ENCODE measurements at regions not wholly inside any gene's neighbourhood (a gene's known extent, or its start where the extent isn't known, plus 50 kb on each side); places are given as distances from the start of the nearest gene placed in this dataset.

DNA sequence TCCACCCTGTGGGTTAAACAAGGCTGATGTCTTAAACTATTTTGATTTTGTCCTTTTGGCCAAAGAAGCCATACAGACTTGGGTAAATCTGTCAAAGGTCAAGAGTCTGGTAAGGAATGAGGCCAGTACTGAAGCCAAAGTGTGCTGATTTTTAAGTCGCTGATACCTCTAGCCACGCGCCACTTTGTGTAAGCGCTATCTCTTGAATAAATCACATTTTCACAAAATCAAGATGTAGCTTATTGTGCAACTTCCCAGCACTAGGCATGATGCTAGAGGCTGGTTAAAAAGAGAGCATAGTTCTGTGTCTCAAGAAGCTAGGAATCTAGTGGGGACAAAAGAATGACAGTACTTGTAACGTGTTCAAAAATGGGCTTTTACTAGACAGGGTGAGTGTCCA lies 510.6 kb upstream of the RAB6C start:
- TF ChIP-seq CTCF (IDR thresholded peaks at IDR 0.05; ENCODE audit: low read depth, low read length, missing input control) (no peak), HNF4G (IDR thresholded peaks at IDR 0.05) (no peak), TAF1 (conservative IDR thresholded peaks at IDR 0.05) (no peak), YY1 (IDR thresholded peaks at IDR 0.05) (no peak), GABPA (IDR thresholded peaks at IDR 0.05 in 1 of 2, conservative IDR thresholded peaks at IDR 0.05 in 1 of 2) (no peak), RAD21 (IDR thresholded peaks at IDR 0.05) (no peak), MAX (IDR thresholded peaks at IDR 0.05) (no peak), ZBTB33 (IDR thresholded peaks at IDR 0.05) (no peak), HNF4A (conservative IDR thresholded peaks at IDR 0.05) (no peak), JUND (IDR thresholded peaks at IDR 0.05) (no peak), REST (IDR thresholded peaks at IDR 0.05) (no peak), SP1 (IDR thresholded peaks at IDR 0.05) (no peak), RXRA (IDR thresholded peaks at IDR 0.05) (no peak)
- TF ChIP-seq, protein P1, sequence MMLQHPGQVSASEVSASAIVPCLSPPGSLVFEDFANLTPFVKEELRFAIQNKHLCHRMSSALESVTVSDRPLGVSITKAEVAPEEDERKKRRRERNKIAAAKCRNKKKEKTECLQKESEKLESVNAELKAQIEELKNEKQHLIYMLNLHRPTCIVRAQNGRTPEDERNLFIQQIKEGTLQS (IDR thresholded peaks at IDR 0.05), result no peak

All from liver (tissue), 3 donors.